SH-SY5Y (cell line): ENCODE measurements at regions not wholly inside any gene's neighbourhood (a gene's known extent, or its start where the extent isn't known, plus 50 kb on each side); places are given as distances from the start of the nearest gene placed in this dataset.

Experiments used
- GATA2 ChIP-seq: IDR thresholded peaks from 2 replicates; pipeline ENCODE4 v1.6.1; 2011; ENCODE audit warnings: mild to moderate bottlenecking, low read depth, low read length
- GATA3 ChIP-seq: IDR thresholded peaks from 2 replicates; pipeline ENCODE4 v1.6.1; 2011; ENCODE audit warnings: low read depth, mild to moderate bottlenecking, low read length, moderate library complexity

- no peak for TF ChIP-seq GATA2
- no peak for TF ChIP-seq GATA3
These were observed 1641.3 kb upstream of the SLC39A10 start for GRCh38 chr2:194015751-194016150.
